Activated naive CD4-positive, alpha-beta T cell treated with anti-CD3 and anti-CD28 coated beads, Interleukin-2, amount 50 U/mL, for 72 hours (primary cell): ENCODE measurements at regions not wholly inside any gene's neighbourhood (a gene's known extent, or its start where the extent isn't known, plus 50 kb on each side); places are given as distances from the start of the nearest gene placed in this dataset.
"Not testable (repeated sequence)": the region's sequence is repeated elsewhere in the genome, so short reads cannot be mapped to it uniquely, and the experiment has no call there.

Experiments
- ATAC-seq, 2 donors: fragments of 150-1000 bp; cut with Tn5 transposase; 2 replicates each; pipeline ENCODE4 v1.10.0; 2021; ENCODE audit warnings: mild to moderate bottlenecking in 2 of 2, moderate library complexity in 2 of 2
- DNase-seq, 2 donors: peaks; one replicate each; pipeline ENCODE4 v3.0.0; 2021 to 2022; ENCODE audit warnings: low spot score in 2 of 2
- H3K27ac Mint-ChIP-seq, 2 donors: one replicate each; pipeline ENCODE4 v1.8.0; 2022; ENCODE audit warnings: mild to moderate bottlenecking in 2 of 2, mixed read lengths in 2 of 2
- H3K36me3 Mint-ChIP-seq, 2 donors: one replicate each; pipeline ENCODE4 v1.8.0; 2022; ENCODE audit warnings: mixed read lengths in 2 of 2
- H3K9me3 Mint-ChIP-seq, 2 donors: one replicate each; pipeline ENCODE4 v1.8.0; 2022; ENCODE audit warnings: mixed read lengths in 2 of 2

DNA sequence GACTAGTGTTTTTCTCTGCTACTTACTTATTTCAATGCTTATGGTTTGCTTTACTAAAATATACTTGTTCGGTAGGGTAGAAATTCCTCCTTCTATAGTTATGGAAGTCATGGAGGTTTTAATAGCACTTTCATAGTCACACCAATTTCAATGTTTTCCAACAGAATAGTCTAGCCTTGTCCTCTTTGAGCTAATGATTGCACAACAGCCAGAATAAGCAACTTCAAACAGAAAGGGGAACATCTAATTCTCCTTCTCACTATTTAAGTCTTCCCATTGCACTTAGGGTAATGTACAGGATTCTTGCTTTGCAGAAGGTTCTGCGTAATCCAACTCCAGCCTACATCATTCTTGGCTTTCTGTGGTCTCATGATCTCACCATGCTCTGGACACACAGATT, 287.7 kb upstream of the GCFC2 start:
- ATAC-seq: no peak
- H3K27ac Mint-ChIP-seq: no peak overlapping the region

DNA sequence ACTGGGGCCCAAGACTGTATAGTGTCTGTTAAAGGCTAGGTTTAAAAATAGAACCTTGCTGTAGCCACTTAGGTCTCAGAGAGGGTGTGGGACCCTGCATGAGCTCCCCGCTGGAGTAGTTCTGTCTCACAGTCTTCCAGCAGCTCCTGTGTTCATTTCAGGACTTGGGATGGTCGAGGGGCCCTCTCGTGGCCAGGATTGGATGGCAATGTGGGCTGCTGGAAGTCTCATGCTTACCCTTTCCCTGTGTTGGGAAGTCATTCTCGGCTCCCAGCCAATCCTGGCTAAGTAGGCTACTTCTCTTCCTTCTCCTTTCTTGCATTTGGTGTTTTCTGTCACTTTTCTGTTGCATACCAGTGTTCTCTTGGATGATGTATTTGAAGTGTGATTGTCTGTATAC, 284.0 kb upstream of the GCFC2 start:
- Mint-ChIP-seq H3K9me3 (peaks cover 18 to 26% of the 10 kb centered on the region in 2 donors), H3K36me3 (peaks cover 6 to 7% of the 10 kb centered on the region in 2 donors), H3K27ac (no peak overlapping the region)
- ATAC-seq (no peak), DNase-seq (no peak)

More for the DNA sequence above, 287.7 kb upstream of the GCFC2 start:
- Mint-ChIP-seq H3K36me3 (peaks cover 4 to 5% of the 10 kb centered on the region in 2 donors), H3K9me3 (peaks cover 15 to 40% of the 10 kb centered on the region in 2 donors)
- DNase-seq: no peak

DNA sequence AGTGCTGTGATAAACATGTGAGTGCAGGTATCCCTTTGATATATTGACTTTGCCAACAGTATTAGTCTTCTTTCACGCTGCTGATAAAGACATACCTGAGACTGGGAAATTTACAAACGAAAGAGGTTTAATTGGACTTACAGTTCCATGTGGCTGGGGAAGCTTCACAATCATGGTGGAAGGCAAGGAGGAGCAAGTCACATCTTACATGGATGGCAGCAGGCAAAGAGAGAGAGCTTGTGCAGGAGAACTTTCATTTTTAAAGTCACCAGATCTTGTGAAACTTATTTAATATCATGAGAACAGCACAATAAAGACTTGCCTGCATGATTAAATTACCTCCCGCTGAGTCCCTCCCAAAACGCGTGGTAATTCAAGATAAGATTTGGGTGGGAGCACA, 277.9 kb upstream of the GCFC2 start:
- DNase-seq, H3K36me3 Mint-ChIP-seq, ATAC-seq, H3K27ac Mint-ChIP-seq: not testable (repeated sequence)
- peaks cover 13 to 32% of the 10 kb centered on the region in 2 donors for H3K9me3 Mint-ChIP-seq

DNA sequence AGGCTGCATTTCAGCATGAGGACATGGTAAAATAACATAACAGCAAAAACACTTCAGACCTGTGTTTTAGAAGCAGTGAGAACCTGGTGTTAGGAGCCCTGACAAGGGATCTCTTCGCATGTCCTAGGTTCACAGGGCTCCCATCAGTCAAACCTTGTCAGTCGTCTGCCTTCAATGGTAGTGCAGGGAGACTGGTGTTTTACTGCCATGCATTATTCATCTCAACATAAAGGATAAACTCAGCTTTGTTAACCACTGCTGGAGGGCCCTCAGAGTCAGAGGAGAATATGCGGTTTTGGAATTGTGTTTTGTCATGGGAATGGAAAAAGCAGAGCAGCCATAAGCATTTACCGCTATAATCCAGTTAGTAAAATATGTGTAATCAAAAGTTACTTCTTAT, 275.9 kb upstream of the GCFC2 start:
- Mint-ChIP-seq H3K9me3 (peaks cover 6 to 22% of the 10 kb centered on the region in 2 donors), H3K27ac (no peak overlapping the region), H3K36me3 (no peaks in the 10 kb centered on the region)
- ATAC-seq (no peak), DNase-seq (no peak)

DNA sequence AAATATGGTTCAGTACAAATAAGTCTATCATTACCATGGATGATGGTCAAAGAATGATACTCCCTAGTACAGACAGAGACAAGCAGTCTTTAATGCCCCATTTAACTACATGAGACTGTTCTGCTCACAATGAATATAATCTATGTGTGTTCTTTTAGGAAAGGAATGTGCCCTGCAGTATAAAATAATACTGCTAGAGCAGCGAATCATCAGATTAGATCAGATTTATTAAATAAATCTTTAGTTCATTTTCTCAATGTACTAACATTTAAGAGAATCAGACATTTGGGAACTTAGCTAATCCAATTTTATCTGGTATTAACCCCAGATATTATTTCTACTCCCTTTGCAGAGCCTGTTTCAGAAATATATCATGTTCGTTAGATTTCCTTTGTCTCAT, 272.0 kb upstream of the GCFC2 start:
- Mint-ChIP-seq H3K9me3 (peaks cover 8 to 9% of the 10 kb centered on the region in 2 donors), H3K36me3 (peaks cover 0 to 5% of the 10 kb centered on the region in 2 donors), H3K27ac (no peak overlapping the region)
- no peak for DNase-seq
- no peak for ATAC-seq

DNA sequence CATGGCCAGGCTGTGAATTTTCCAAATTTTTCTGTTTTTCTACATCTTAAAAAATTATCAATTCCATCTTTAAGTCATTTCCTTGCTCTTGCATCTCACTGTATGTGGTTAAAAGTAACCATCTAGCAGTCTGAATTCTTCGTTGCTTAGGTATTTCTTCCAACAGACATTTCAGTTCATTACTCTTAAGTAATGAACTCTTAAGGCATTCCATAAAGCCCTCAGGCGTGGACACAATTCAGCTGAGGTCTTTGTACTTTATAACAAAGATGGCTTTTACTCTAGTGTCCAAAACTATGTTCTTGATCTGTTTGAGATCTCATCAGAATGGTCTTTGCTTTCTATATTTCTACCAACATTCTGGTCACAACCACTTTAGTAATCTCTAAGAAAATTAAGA, 253.9 kb upstream of the GCFC2 start:
- Mint-ChIP-seq H3K36me3 (no peaks in the 10 kb centered on the region), H3K27ac (no peak overlapping the region), H3K9me3 (peaks cover 3 to 9% of the 10 kb centered on the region in 2 donors)
- DNase-seq (no peak), ATAC-seq (no peak)

DNA sequence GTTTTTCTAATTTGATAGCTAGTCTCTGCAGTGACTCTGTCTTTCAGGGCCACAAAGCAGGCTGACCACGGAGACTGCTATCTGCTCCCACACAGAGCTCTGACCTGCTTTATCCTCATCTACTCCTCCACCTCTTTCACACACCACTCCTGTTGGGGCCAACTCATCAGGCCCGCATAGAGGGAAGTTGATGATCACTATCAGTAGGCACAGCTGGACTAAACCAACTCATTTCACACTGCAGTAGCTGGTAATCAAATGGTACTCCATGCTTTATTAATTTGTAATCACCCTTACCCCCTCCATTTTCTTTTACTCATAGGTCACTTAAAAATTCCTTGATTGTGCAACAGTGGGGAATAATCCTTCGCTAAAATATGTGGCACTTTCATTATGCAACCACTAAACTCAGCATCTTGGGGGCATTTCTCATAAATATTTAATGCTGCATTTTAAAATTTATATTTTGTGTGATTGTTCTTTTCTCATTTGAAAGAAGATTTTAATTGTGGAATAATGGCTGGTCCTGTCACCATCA, 249.8 kb upstream of the GCFC2 start:
- Mint-ChIP-seq H3K27ac (no peak overlapping the region), H3K36me3 (no peaks in the 10 kb centered on the region), H3K9me3 (peaks cover 0 to under 1% of the 10 kb centered on the region in 2 donors)
- DNase-seq (no peak), ATAC-seq (no peak)

DNA sequence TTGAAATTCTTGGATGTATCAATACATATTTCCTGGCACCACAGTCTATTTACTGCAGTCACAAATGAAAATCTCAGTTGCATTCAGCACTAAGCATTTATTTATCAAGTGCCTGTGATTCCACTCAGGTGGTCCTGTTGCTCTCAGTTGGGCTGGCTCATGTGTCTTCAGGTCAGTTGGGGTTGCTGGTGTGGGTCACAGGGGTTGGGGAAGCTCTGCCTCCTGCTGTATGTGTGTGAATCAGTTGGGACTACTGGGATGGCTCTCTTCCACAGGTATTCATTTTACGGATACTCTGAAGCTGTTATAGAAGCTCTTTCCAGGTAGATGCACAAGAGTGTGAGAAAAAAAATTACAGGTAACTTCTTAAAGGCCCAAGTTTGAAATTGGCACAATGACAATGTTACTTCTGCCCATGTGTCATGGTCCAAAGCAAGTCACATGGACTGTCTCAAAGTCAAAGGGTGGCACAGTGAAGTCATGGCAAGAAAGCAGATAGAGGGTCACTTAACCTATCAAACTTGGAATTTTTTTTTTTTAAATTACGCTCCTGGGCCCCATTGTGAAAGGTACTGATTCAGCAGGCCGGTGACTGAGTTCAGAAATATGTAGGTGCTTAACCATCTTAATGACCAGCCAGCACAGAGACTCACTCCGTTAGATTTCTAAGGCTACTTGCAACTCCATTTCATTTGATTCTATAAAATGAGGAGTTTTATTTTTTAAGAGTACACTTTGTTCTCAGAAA, 249.2 kb upstream of the GCFC2 start:
- Mint-ChIP-seq H3K9me3 (no peaks in the 10 kb centered on the region), H3K27ac (no peak overlapping the region), H3K36me3 (no peaks in the 10 kb centered on the region)
- ATAC-seq (no peak), DNase-seq (no peak)

DNA sequence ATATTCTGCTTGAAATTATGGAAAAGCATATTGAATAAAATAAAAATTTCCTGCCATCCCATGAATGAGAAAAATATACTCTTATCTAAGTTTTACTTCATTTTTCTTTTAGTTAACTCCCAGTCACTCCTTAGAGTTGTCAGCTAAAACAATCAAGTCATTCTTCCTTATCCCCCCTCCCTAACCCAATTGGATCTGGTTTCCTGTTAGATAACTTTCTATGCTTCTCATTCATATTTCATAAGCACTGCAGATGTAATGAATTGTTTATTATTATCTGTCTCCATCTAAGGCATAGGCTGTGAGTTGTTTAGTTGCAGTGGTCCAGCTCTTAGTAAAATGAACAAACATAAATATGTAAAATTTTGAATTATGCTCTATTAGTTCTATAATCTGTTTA, 244.0 kb upstream of the GCFC2 start:
- Mint-ChIP-seq H3K9me3 (no peaks in the 10 kb centered on the region), H3K36me3 (no peaks in the 10 kb centered on the region)

DNA sequence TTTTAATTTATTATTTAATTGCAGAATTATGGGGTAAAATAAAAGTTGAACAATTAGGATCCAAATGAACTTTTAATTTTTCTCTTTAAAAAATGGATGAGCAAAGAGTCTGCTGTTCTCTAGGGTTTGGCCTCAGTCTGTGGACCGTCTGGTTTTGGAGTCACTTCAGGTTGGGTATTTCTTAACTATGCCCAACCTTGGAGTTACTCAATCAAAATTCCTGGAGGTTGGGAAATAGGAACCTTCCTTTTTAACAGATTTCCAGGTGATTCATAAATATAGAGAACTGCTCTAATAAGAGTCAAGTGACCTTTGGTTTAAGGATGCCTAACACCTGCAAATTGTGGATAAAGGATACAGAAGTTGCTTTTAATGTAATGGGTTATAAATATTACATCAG, 241.5 kb upstream of the GCFC2 start:
- Mint-ChIP-seq H3K27ac (no peak overlapping the region), H3K9me3 (peaks cover 5 to 9% of the 10 kb centered on the region in 2 donors), H3K36me3 (no peaks in the 10 kb centered on the region)
- ATAC-seq (no peak), DNase-seq (no peak)

More for the DNA sequence above, 244.0 kb upstream of the GCFC2 start:
- H3K27ac Mint-ChIP-seq: no peak overlapping the region
- no peak for ATAC-seq
- no peak for DNase-seq

DNA sequence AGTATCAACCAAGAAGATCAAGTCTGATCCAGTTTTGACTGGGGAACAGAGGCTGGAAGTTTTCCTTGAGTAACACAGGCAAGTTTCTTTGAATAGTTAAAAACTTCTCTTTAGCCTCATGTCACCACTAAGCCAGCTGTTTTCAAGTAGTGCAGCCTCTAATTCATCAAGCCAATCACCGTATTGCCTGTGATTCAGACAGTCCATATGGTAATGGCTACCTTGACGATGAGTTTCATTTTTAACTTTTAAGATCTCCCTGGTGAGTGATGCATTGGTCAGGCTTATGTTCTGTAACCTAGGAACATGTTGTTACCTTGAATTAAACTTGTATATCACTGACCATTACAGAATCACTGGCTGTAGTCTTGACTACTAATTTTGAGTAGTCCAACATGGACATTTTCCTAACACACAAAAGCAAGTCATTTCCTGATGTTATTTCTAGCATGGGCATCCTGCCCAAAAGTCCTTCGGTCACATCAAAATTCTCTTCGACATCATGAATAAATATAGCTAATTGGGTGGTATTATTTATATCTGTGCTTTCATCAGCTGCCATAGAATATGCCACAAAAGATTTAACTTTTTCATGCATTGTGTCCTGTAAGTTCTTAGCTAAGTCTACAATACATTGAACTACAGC, 238.8 kb upstream of the GCFC2 start:
- no peak for DNase-seq
- ATAC-seq: no peak
- Mint-ChIP-seq H3K9me3 (peaks cover 5 to 9% of the 10 kb centered on the region in 2 donors), H3K36me3 (no peaks in the 10 kb centered on the region), H3K27ac (no peak overlapping the region)

DNA sequence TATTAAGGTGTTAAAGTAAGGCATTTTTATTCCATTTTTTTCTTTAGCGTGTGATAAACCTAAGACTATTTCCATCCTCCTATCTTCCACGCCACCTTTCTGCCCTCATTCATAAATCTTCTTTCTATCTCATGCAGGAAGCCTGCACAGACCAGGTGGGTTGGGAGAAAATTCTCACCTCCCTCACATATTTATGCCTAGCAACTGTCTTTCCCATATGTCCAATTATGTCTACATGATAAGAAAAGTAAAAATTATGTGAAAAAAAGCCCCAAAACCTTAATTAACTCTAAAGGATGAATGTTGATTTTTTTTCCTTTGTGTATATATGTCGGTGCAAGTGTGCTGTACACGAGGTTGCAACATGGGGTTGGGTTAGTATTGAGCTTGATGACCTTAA, 225.6 kb upstream of the GCFC2 start:
- Mint-ChIP-seq H3K9me3 (peaks cover 10 to 26% of the 10 kb centered on the region in 2 donors), H3K27ac (no peak overlapping the region), H3K36me3 (no peaks in the 10 kb centered on the region)
- DNase-seq: no peak
- ATAC-seq: no peak

DNA sequence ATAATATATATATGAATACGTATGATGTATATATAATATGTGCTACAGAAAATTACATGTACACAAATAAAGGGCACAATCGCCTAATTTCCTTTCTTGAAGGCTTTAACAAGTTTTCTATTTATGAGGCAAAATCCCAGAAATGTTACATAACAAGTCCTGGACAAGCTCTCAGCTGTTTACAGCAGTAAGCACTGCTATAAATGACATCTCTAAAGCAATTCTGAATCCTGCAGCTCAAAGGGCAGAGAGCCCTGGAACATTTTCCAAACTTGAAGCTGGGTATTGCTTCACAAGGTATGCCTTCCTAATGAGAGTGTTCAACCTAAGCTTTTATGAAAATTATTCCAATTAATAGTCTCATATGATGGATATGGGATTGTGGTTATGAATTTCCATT, 222.3 kb upstream of the GCFC2 start:
- Mint-ChIP-seq H3K9me3 (peaks cover 10 to 20% of the 10 kb centered on the region in 2 donors), H3K36me3 (no peaks in the 10 kb centered on the region), H3K27ac (no peak overlapping the region)
- no peak for DNase-seq
- ATAC-seq: no peak

DNA sequence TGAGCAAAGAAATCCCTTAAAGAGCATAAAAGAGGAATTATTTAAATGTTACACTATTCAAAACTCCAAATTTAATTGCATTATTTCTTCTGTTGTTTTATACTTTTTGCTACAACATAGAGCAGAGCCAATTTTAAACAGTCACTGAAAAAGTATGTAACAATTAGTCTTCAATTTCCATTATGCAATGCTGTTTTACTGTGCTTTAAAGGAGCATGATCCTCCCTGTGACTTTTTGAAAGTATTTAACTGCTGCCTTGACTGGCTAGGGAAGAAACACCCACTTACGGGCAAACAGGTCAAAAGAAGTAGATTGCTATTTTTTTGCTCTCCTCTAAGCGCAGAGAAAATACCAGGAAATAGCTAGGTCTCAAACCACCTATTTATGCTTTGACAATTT, 217.4 kb upstream of the GCFC2 start:
- ATAC-seq (no peak), DNase-seq (no peak)
- no peaks in the 10 kb centered on the region for H3K9me3 Mint-ChIP-seq
- H3K36me3 Mint-ChIP-seq: no peaks in the 10 kb centered on the region
- H3K27ac Mint-ChIP-seq: no peak overlapping the region

DNA sequence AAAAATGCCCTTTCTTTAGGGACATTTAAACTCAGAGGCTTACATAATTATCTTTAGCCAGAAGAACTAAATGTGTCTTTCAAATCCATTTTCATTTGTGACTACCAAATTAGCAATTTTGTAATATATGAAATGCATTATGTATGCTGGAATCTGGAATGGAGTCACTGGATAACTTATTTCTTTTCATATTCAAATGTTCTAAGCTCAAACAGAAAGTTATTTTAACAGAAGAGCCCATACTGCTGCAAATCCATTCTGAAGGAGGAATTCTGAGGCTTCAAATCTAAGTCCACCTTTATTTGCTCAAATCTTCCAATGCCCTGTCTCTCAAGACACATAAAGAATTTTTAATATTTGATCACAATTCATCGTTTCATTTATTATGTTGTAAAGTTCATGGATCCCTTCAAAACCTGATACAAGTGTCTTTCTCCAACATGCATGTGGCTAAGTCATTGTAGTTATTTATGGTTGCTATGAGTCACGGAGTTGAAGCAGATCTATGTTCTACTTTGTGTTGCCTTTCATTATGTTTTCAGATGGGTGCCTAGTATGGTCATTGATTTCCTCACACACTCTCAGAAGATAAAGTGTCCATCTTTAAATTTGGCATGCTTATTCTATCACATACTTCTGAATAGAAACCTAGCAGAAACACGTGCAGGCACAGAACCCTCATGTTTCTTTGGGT, 214.8 kb upstream of the GCFC2 start:
- no peak for ATAC-seq
- no peaks in the 10 kb centered on the region for H3K9me3 Mint-ChIP-seq
- H3K36me3 Mint-ChIP-seq: no peaks in the 10 kb centered on the region
- DNase-seq: no peak
- H3K27ac Mint-ChIP-seq: no peak overlapping the region

DNA sequence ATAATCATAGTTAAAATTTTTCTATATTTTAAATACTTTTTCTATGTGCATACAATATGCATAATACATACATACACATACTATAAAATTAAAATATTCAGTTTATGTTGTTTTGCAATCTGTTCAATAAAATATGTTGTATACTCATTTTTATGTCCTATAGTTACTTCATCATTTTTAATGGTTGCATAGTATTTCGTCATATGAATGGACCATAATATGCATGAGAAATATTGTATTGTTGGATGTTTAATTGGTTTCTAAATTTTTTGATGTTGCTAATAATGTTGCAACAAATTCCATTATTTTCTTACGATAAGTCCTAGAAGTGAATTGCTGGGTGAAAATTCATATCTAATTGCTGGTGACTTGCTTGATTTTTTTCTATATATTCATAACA, 211.5 kb upstream of the GCFC2 start:
- ATAC-seq (no peak), DNase-seq (no peak)
- no peaks in the 10 kb centered on the region for H3K36me3 Mint-ChIP-seq
- H3K27ac Mint-ChIP-seq: no peak overlapping the region
- H3K9me3 Mint-ChIP-seq: peaks cover 4 to 10% of the 10 kb centered on the region in 2 donors

DNA sequence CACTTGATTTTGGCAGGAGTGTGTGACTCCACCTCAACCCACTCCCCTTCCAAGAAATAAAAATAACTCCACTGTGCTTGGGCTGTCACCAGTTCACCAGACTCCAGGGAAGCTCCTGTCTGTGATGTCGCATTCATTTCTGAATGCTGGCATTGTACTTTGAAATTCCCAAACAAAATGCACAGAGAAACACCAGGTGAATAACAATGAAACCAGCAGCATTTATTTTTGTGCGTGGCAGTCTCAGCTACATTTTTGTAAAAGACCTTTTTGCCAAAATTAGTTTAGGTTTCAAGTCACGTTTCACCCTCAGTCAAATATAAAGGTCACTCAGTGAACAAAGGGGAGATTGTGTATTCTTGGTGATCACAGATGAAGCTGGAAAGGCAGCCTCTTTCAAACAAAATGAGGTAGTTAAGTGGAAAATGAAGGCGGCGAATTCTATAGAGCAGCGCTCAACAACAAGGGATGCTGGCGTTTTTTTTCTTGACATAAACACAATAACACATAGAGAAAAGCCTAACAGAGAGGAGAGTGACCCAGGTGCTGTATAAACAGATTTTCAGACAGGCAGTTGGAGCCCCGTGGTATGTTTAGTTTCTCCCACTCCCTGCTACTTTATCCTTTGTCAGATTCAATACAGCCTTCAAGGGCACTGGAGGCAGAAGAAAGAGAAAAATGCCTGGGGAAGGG, 210.3 kb upstream of the GCFC2 start:
- H3K9me3 Mint-ChIP-seq: peaks cover 4 to 10% of the 10 kb centered on the region in 2 donors
- ATAC-seq: no peak
- no peak for DNase-seq
- H3K36me3 Mint-ChIP-seq: no peaks in the 10 kb centered on the region
- H3K27ac Mint-ChIP-seq: no peak overlapping the region
